ENCODE measurements at regions not wholly inside any gene's neighbourhood (a gene's known extent, or its start where the extent isn't known, plus 50 kb on each side); places are given as distances from the start of the nearest gene placed in this dataset.

DNA sequence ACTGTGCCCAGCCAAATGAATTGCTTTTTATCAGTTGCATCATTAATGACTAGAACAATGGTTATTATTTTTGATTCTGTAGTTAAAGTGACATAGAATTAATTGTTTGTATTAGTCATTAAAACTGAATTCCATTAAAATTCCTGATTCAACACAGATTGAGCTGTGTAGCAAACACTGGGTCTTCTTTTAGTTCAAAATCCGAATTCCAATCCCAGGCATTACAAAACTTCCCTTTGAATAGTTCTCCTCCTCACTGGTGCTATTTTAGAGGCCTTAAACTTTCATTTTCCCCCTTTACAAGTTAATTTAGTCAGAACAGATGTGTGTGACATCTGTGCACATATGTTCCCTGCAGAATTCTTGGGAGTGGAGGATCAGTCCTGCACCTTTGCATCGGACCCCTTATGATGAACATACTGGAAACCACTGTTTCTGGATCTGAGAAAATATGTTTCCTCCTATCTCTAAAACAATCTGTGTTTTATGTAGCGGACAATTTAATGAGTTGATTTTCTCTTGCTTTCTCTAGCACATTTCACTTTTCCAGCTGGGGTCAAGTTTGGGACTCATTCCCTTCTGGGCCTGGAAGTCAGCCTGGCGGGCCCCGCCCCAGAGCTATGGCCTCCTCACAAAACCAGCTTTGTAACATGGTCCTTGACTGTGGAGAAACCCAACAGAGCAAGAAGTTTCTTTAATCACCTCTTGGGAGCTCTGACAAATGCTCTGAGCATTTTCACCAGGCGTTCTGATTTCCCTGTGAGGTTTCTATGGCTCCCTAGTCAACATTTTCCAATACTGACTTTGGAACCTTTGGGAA lies 87.9 kb upstream of the MAMDC2 start:
- Mint-ChIP-seq H3K36me3 (ENCODE audit: low read depth) (no peaks in the 10 kb centered on the region), H3K27ac (no peak overlapping the region), H3K27me3 (ENCODE audit: low read depth) (peaks cover 23% of the 10 kb centered on the region), H3K4me3 (ENCODE audit: low read depth) (no peak overlapping the region), H3K9me3 (no peaks in the 10 kb centered on the region), H3K4me1 (ENCODE audit: low read depth) (no peaks in the 10 kb centered on the region)
- intact Hi-C loops (cut with micrococcal nuclease): no loop called here
- no peak for DNase-seq (ENCODE audit: low spot score)

DNA sequence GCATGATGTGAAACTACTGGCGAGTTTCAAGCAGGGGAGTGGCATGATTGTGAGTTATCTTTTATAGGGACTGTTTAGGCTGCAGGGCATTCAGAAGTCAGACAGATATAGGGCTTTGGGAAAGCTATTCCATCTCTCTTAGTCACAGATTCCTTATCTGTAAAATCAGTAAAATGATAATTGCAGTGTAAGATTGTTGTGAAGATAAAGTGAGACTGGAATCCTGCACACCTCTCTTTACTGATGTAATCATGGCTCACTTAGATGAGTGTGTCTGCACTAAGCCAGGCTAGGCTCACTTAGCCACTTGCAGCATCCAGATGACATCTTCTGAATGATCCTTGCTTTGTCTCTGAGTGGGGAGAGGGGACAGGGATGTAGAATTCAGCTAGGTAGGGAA lies 81.8 kb upstream of the MAMDC2 start:
- no peak for DNase-seq (ENCODE audit: low spot score)
- H3K4me1 Mint-ChIP-seq (ENCODE audit: low read depth): no peaks in the 10 kb centered on the region

DNA sequence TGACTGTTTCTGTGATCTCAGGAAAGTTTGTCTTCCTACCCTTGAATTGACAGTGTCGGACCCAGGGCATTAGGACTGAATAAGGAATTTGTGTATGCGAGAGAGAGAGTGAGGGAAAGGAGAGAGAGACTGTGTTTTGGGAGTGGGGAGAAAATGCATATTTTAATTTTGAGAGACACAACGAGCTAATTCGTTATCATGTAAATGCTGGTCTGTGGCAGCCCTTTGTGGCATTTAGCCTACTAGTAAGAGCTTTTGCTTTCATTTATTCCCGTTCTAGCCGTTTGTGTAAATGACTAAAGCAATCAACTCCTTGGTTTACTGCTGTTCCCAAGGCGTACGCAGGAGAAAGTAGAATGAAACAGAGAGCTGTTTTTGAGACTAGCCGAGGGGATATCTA lies 79.8 kb upstream of the MAMDC2 start:
- Mint-ChIP-seq H3K36me3 (ENCODE audit: low read depth) (no peaks in the 10 kb centered on the region), H3K27ac (no peak overlapping the region), H3K27me3 (ENCODE audit: low read depth) (peaks cover 22% of the 10 kb centered on the region), H3K9me3 (no peaks in the 10 kb centered on the region), H3K4me3 (ENCODE audit: low read depth) (no peak overlapping the region), H3K4me1 (ENCODE audit: low read depth) (no peaks in the 10 kb centered on the region)
- no peak for DNase-seq (ENCODE audit: low spot score)
- intact Hi-C loops (cut with micrococcal nuclease): no loop called here

More for the DNA sequence above, 81.8 kb upstream of the MAMDC2 start:
- H3K27ac Mint-ChIP-seq: no peak overlapping the region
- no peaks in the 10 kb centered on the region for H3K9me3 Mint-ChIP-seq
- H3K27me3 Mint-ChIP-seq (ENCODE audit: low read depth): peaks cover 22% of the 10 kb centered on the region
- intact Hi-C loops (cut with micrococcal nuclease): no loop called here
- no peaks in the 10 kb centered on the region for H3K36me3 Mint-ChIP-seq (ENCODE audit: low read depth)
- no peak overlapping the region for H3K4me3 Mint-ChIP-seq (ENCODE audit: low read depth)

DNA sequence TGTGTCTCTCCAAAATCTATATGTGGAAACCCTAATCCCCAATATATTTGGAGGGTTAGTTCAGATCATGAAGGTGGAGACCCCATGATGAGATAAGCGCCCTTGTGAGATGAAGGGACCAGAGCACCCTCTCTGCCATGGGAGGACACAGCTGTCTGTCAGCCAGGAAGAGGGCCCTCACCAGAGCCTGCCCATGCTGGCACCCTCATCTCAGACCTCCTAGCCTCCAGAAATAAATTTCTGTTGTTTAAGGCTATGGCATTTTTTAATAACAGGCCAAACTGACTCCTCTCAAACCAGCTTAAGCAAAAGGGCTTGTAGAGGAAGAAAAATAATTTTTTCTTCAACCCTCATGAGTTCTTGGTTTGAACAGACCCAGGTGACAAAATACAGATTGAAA lies 79.2 kb upstream of the MAMDC2 start:
- no peak overlapping the region for H3K27ac Mint-ChIP-seq

DNA sequence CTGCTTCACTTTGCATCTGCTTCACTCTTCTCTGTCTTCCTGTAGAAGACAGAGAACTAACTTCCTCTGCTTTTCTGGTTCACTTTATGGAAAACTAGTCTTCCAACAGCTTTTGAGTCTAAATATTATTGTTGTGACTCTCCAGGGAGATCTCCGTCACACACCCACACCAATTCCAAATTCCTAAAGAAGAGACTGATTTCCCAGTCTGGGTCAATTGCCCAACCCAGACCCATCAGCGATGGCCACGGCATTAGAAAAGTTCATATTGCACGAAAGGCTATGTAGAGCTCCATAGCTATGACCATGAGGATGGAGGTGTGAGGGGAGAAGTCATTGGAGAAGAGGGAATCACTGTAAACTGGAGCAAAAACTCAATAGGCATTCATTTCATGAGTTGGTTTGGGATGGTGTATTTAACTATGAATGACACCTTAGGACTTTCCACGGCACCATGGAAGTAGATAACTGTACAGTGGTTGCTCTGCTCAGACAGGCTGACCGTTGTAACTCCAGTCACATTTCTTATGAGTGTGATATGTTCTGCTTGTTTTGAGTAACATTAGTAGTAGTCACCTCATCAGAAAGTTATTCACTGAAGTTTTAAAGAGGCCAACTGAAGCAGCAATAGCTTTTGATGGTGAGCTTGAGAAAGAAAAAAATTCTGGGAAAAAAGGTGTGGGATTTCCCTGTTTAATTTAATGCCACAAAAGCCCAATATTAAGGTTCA lies 78.1 kb upstream of the MAMDC2 start:
- intact Hi-C loops (cut with micrococcal nuclease): no loop called here

More for the DNA sequence above, 79.2 kb upstream of the MAMDC2 start:
- Mint-ChIP-seq H3K36me3 (ENCODE audit: low read depth) (no peaks in the 10 kb centered on the region), H3K4me3 (ENCODE audit: low read depth) (no peak overlapping the region), H3K27me3 (ENCODE audit: low read depth) (peaks cover 19% of the 10 kb centered on the region), H3K9me3 (no peaks in the 10 kb centered on the region), H3K4me1 (ENCODE audit: low read depth) (no peaks in the 10 kb centered on the region)
- intact Hi-C loops (cut with micrococcal nuclease): no loop called here
- DNase-seq (ENCODE audit: low spot score): no peak

DNA sequence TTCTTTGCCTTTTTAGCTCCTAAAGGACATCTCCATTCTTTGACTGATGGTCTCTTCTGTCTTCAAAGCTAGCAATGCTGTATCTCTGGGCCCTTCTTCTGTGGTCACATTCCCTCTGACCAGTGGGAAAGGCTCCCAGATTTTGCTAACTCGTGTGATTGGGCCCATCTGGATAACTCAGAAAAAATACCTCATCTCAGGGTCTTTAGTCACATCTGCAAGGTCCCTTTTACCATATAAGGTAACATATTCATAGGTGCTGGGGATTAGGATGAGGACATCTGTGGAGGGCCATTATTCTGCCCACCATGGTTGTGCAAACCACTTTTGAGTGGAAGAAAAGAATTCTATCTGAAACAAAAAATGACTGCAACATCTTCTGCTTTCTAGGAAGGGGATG lies 76.3 kb upstream of the MAMDC2 start:
- H3K27me3 Mint-ChIP-seq (ENCODE audit: low read depth): peaks cover 9% of the 10 kb centered on the region
- no peaks in the 10 kb centered on the region for H3K9me3 Mint-ChIP-seq
- no peak overlapping the region for H3K27ac Mint-ChIP-seq
- no peak for DNase-seq (ENCODE audit: low spot score)
- H3K4me1 Mint-ChIP-seq (ENCODE audit: low read depth): no peaks in the 10 kb centered on the region
- intact Hi-C loops (cut with micrococcal nuclease): no loop called here
- H3K36me3 Mint-ChIP-seq (ENCODE audit: low read depth): no peaks in the 10 kb centered on the region
- H3K4me3 Mint-ChIP-seq (ENCODE audit: low read depth): no peak overlapping the region

More for the DNA sequence above, 78.1 kb upstream of the MAMDC2 start:
- H3K27ac Mint-ChIP-seq: no peak overlapping the region
- no peak for DNase-seq (ENCODE audit: low spot score)
- no peaks in the 10 kb centered on the region for H3K36me3 Mint-ChIP-seq (ENCODE audit: low read depth)
- no peaks in the 10 kb centered on the region for H3K4me1 Mint-ChIP-seq (ENCODE audit: low read depth)
- no peaks in the 10 kb centered on the region for H3K9me3 Mint-ChIP-seq
- no peak overlapping the region for H3K4me3 Mint-ChIP-seq (ENCODE audit: low read depth)
- H3K27me3 Mint-ChIP-seq (ENCODE audit: low read depth): peaks cover 14% of the 10 kb centered on the region

DNA sequence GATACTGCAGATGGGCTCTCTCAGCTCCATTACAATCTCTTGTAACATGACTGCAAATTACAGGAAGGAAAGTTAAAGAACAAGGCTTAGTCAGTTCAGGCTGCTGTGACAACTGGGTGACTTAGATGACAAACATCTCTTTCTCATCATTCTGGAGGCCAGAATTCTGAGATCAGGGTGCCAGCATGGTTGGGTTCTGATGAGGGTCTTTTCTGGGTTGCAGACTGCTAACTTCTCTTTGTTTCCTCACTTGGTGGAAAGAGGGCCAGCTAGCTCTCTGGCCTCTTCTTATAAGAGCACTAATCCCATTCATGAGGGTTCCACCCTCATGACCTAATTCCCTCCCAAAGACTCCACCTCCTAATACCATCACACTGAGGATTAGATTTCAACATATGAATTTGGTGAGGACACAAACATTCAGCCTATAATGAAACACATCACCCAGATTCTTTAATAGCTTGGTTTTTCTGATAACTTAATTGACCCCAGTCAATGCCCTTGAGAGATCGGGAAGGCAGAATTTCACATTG lies 73.6 kb upstream of the MAMDC2 start:
- Mint-ChIP-seq H3K27me3 (ENCODE audit: low read depth) (peaks cover 8% of the 10 kb centered on the region), H3K27ac (no peak overlapping the region), H3K9me3 (no peaks in the 10 kb centered on the region), H3K36me3 (ENCODE audit: low read depth) (no peaks in the 10 kb centered on the region), H3K4me1 (ENCODE audit: low read depth) (no peaks in the 10 kb centered on the region), H3K4me3 (ENCODE audit: low read depth) (no peak overlapping the region)
- intact Hi-C loops (cut with micrococcal nuclease): loop anchor here (10.0 kb wide), 2 partner anchors 255 to 635 kb away; no protein-coding TSS in a partner anchor
- no peak for DNase-seq (ENCODE audit: low spot score)

DNA sequence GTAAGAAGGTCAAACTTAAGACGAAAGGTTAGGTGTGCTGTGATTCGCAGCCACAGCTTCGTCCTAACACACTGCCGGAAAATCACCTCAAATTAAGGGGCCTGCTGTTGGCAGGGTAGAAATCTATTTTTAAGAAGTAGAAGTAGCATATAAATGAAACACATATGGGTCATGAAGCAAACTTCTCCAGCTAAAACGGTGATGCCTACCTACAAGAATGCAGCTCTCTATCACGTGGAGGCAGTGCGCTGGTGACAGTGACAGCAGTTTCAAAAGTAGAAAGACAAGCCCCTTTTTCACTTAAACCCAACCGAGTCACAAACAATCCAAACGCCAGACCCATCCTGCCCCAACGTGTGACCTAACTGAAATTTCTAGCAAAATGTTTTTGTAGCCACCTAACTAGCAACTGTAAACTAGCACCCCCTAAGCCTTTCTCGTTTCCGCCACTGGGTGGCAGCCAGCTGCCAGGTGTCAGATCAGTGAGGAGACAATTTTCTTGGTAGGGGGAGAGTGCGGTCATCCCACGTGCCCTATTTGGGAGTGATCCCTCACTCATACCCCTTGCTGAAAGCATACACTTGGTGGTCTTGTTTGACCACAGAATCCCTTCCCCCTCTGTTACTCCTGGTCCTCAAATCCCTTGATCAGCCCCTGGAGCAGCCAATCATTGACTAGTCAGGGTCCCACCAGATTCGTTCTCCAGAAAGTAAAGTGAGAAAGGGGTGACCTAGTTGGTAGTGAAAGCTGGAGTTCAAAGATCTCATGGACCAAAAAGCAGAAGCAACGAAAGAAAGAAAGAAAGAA lies 71.8 kb upstream of the MAMDC2 start:
- H3K36me3 Mint-ChIP-seq (ENCODE audit: low read depth): no peaks in the 10 kb centered on the region
- no peaks in the 10 kb centered on the region for H3K9me3 Mint-ChIP-seq
- intact Hi-C loops (cut with micrococcal nuclease): loop anchor here (1.0 to 10.0 kb wide), 3 partner anchors 139 to 633 kb away; no protein-coding TSS in a partner anchor
- no peak overlapping the region for H3K27ac Mint-ChIP-seq
- H3K27me3 Mint-ChIP-seq (ENCODE audit: low read depth): peaks cover 4% of the 10 kb centered on the region
- no peak overlapping the region for H3K4me3 Mint-ChIP-seq (ENCODE audit: low read depth)
- H3K4me1 Mint-ChIP-seq (ENCODE audit: low read depth): no peaks in the 10 kb centered on the region
- DNase-seq (ENCODE audit: low spot score): peak; percentile 22

DNA sequence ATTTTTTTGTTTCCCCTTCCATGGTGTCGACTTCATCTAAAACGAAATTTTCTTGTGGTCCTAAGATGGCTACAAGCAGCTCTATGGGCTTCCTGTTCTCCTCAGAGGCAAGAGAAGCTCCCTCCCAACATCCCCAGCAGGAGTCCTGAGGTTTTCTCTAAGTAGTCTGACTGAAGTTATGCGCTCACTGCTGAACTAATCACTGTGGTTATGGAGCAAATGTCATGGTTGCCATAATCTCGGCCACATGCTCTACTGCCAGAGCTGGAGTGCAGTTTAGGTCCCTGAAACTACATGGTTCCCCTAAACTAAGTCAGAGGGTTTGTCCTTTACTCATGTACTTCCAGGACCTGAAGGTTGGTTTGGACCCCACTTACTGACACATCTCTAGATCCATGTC lies 68.0 kb upstream of the MAMDC2 start:
- Mint-ChIP-seq H3K27me3 (ENCODE audit: low read depth) (peaks cover 6% of the 10 kb centered on the region), H3K4me3 (ENCODE audit: low read depth) (no peak overlapping the region), H3K27ac (no peak overlapping the region), H3K9me3 (no peaks in the 10 kb centered on the region), H3K36me3 (ENCODE audit: low read depth) (no peaks in the 10 kb centered on the region), H3K4me1 (ENCODE audit: low read depth) (no peaks in the 10 kb centered on the region)
- intact Hi-C loops (cut with micrococcal nuclease): loop anchor here (10.0 kb wide), 2 partner anchors 249 to 629 kb away; no protein-coding TSS in a partner anchor
- no peak for DNase-seq (ENCODE audit: low spot score)

DNA sequence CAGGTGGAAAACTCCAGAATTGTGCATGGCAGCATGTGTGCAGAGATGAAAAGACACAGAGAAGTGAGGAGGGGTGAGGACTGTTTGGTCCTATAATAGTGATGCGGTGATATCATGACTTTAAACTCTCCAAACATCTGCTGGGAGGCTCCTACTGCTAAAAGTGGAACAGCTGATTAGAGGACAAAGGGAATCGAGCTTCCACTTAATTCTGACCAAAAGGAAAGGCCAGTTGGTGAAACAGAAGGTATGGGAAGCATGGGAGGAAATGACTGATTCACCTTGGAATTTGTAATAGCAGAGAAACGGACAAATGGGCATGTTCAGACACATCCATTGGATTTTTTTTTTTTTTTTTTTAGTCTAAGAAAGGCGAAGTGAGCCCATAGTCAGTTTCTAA lies 67.5 kb upstream of the MAMDC2 start:
- peaks cover 6% of the 10 kb centered on the region for H3K27me3 Mint-ChIP-seq (ENCODE audit: low read depth)
- H3K4me1 Mint-ChIP-seq (ENCODE audit: low read depth): no peaks in the 10 kb centered on the region
- H3K36me3 Mint-ChIP-seq (ENCODE audit: low read depth): no peaks in the 10 kb centered on the region
- intact Hi-C loops (cut with micrococcal nuclease): loop anchor here (10.0 kb wide), 2 partner anchors 249 to 629 kb away; no protein-coding TSS in a partner anchor
- no peak overlapping the region for H3K4me3 Mint-ChIP-seq (ENCODE audit: low read depth)
- no peaks in the 10 kb centered on the region for H3K9me3 Mint-ChIP-seq
- no peak for DNase-seq (ENCODE audit: low spot score)
- H3K27ac Mint-ChIP-seq: no peak overlapping the region

DNA sequence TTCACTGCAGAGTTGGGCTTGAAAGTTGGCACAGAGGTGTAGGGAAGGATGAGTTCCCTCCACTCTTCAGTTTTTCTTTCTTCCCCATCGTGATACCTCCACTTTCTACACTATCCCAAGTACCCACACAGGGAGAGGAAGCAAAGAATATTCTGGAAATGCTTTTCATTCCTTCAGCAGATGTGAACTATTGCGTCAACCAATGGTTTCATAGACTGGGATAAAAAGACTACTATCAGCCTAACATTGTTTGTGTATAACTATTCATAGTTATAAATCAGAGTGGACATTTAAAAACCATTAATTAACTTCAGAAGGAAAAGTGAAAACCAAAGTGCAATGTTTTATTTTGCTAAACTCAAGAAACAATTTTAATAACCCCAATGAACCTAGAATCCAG lies 63.6 kb upstream of the MAMDC2 start:
- intact Hi-C loops (cut with micrococcal nuclease): no loop called here

DNA sequence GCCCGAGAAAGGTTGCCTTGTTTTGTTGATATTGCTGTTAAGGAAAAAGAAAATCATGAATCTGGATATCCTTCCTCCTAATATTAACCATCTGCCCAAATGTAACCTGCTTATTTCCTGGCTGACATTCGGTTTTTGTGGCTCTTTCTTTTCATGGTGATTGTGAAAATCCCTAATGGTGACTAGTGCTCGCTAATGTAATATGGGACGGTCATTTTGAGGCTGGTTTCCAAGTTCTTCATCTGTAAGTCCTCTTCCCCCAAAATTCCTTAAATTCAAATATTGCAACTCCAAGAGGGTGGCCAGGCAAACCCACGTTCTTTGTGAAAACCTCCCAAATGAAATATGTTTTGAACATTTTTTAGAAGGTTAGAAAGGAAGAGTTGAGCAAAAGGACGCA lies 63.1 kb upstream of the MAMDC2 start:
- Mint-ChIP-seq H3K27ac (no peak overlapping the region), H3K36me3 (ENCODE audit: low read depth) (no peaks in the 10 kb centered on the region), H3K4me1 (ENCODE audit: low read depth) (no peaks in the 10 kb centered on the region), H3K9me3 (no peaks in the 10 kb centered on the region), H3K27me3 (ENCODE audit: low read depth) (peaks cover 5% of the 10 kb centered on the region), H3K4me3 (ENCODE audit: low read depth) (no peak overlapping the region)
- intact Hi-C loops (cut with micrococcal nuclease): no loop called here
- no peak for DNase-seq (ENCODE audit: low spot score)

More for the DNA sequence above, 63.6 kb upstream of the MAMDC2 start:
- no peaks in the 10 kb centered on the region for H3K9me3 Mint-ChIP-seq
- no peak overlapping the region for H3K27ac Mint-ChIP-seq
- H3K4me1 Mint-ChIP-seq (ENCODE audit: low read depth): no peaks in the 10 kb centered on the region
- H3K36me3 Mint-ChIP-seq (ENCODE audit: low read depth): no peaks in the 10 kb centered on the region
- no peak for DNase-seq (ENCODE audit: low spot score)
- H3K4me3 Mint-ChIP-seq (ENCODE audit: low read depth): no peak overlapping the region
- H3K27me3 Mint-ChIP-seq (ENCODE audit: low read depth): peaks cover 5% of the 10 kb centered on the region

Data from activated T-helper 2 cell treated with anti-CD3 and anti-CD28 coated beads, Interferon-gamma antibody, Interleukin-2, Interleukin-4, amounts not matched to agents 10 μg/mL and 5 μg/mL and 100 μg/mL, durations not matched to agents 14 hours and 24 hours and 36 hours (primary cell).